Chondrocyte (in vitro differentiated cells): ENCODE measurements at regions not wholly inside any gene's neighbourhood (a gene's known extent, or its start where the extent isn't known, plus 50 kb on each side); places are given as distances from the start of the nearest gene placed in this dataset.

Experiments used
- DNase-seq: peaks from one replicate; pipeline ENCODE4 v3.0.0; 2021; ENCODE audit warnings: mixed read lengths, low spot score
- H3K27ac Mint-ChIP-seq: one replicate; pipeline ENCODE4 v1.8.0; 2021; ENCODE audit warnings: mild to moderate bottlenecking, moderate library complexity, mixed read lengths; ENCODE audit not compliant: unreplicated experiment
- H3K27me3 Mint-ChIP-seq: 2 replicates; pipeline ENCODE4 v1.8.0; 2021; ENCODE audit warnings: low read depth, mixed read lengths
- H3K36me3 Mint-ChIP-seq: 2 replicates; pipeline ENCODE4 v1.8.0; 2021; ENCODE audit warnings: low read depth, mixed read lengths
- H3K4me1 Mint-ChIP-seq: 2 replicates; pipeline ENCODE4 v1.8.0; 2021; ENCODE audit warnings: low read depth, mild to moderate bottlenecking, mixed read lengths
- H3K4me3 Mint-ChIP-seq: one replicate; pipeline ENCODE4 v1.8.0; 2021; ENCODE audit warnings: mild to moderate bottlenecking, moderate library complexity, mixed read lengths; ENCODE audit not compliant: unreplicated experiment
- H3K9me3 Mint-ChIP-seq: 2 replicates; pipeline ENCODE4 v1.8.0; 2021; ENCODE audit warnings: low read depth, mixed read lengths
- CTCF ChIP-seq: fragments of 200-600 bp; sonication (generic); IDR thresholded peaks from 2 replicates; pipeline ENCODE4 v1.5.0; 2021; ENCODE audit warnings: antibody characterized with exemption, mild to moderate bottlenecking, moderate library complexity

- TF ChIP-seq CTCF, result peak; percentile 16
- no peak for DNase-seq
- Mint-ChIP-seq H3K36me3 (no peaks in the 10 kb centered on the region), H3K27ac (no peak overlapping the region), H3K4me1 (peaks cover 4% of the 10 kb centered on the region), H3K4me3 (no peak overlapping the region), H3K27me3 (no peaks in the 10 kb centered on the region), H3K9me3 (no peaks in the 10 kb centered on the region)
Observed at GRCh38 chr6:25028328-25028727, 92.6 kb upstream of the RIPOR2 start.

DNA sequence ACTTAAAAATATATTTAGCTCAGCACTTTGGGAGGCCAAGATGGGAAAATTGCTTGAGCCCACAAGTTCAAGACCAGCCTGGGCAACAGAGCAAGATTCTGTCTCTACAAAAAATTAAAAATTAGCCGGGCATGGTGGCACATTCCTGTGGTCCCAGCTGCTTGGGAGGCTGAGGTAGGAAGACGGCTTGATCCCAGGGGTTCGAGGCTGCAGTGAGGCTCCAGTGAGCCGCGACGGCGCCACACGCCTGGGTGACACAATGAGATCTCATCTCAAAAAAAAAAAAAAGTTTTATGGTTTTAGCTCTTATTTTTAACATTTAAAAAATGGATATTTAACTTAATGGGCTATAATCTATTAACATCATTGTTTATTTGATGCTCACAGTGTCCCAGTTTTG is 97.2 kb upstream of the RIPOR2 start:
- Mint-ChIP-seq H3K4me1 (peaks cover 7% of the 10 kb centered on the region), H3K27me3 (no peaks in the 10 kb centered on the region), H3K9me3 (no peaks in the 10 kb centered on the region), H3K27ac (no peak overlapping the region), H3K36me3 (no peaks in the 10 kb centered on the region), H3K4me3 (no peak overlapping the region)
- DNase-seq, result no peak
- TF ChIP-seq CTCF, result no peak

DNA sequence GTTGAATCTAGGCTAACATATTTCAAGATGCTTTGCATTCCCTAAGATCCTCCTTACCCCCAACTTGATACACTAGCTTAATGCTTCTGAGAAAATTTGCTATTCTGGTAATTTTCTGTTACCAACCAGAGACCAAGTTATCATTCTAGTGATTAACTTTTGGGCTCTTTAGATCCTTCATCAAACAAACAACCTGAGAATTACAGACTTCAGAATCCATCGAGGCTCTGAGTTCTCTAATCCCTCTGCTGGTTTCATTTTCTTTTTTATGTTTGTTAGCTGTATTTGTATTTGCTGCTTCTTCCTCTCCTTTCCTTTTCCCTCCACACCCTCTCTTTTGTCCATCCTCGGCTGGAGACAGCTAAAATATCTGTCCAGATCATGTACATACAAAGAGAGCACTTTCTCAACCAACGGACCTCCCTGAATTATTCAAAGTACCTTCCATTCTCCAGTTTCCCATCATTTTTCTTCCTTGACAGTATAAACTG is 98.7 kb upstream of the RIPOR2 start:
- Mint-ChIP-seq H3K27ac (no peak overlapping the region), H3K36me3 (no peaks in the 10 kb centered on the region), H3K9me3 (no peaks in the 10 kb centered on the region), H3K4me1 (peaks cover 7% of the 10 kb centered on the region), H3K4me3 (no peak overlapping the region), H3K27me3 (no peaks in the 10 kb centered on the region)
- TF ChIP-seq CTCF, result no peak
- DNase-seq, result no peak

DNA sequence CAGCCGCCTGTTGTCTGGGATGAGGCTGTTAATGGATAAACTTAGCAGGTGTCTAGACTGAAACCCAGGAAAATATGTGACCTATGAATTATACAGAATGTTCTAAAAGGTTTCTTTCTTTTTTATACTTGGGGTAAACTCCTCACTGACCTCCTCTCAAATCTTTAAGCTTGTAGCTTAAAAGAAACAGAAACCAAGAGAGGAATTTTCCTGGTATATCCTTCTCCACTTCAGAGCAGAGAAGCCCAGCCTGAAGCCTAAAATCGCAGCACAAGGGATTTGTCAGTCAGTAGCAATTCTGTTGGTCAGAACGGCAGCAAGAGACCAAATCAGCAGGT is 99.4 kb upstream of the RIPOR2 start:
- H3K27ac Mint-ChIP-seq, result no peak overlapping the region
- H3K27me3 Mint-ChIP-seq, result no peaks in the 10 kb centered on the region
- H3K9me3 Mint-ChIP-seq, result no peaks in the 10 kb centered on the region
- no peak overlapping the region for H3K4me3 Mint-ChIP-seq
- peaks cover 7% of the 10 kb centered on the region for H3K4me1 Mint-ChIP-seq
- no peak for DNase-seq
- no peaks in the 10 kb centered on the region for H3K36me3 Mint-ChIP-seq
- no peak for TF ChIP-seq CTCF

DNA sequence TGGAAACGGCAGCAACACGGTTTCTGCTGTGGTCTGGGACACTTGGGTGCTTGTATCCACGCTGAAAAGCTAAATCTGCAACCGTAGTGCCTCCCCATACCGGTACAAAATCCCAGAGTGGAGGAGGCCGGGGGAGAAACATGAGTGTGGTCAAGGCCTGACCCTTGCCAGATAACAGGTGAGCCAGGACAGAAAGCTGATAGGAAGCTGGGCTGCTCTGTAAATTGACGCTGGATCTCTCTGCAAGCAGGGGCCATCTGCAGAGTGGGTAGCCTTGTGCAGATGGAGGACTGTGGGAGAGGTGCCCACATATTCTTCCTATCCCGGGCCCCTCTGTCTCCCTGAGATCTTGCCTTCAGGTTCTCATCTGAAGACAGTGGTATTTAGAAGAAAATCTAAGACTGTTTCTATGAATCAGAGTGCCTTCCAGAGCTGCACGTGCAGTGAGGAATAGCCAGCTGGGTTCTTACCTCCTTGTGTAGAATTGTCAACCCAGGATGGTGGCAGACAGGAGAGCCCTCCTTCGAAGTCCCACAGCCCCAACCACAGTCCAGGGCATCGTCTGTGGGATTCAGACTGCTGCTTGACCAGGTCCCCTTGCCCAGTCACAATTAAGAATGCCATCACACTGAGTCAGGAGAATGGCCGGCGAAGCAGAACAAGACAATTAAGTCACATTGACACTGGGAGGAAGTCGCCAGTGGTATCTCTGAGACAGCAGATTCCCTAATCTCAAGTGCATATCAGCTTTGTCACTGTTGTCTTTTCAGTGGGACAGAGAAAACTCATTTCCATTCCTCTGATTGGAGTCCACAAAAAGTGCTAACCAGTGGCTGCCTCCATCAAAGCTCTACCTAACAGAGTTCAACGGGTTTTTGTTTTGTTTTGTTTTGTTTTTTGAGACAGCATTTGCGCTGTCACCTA is 100.0 kb upstream of the RIPOR2 start:
- no peak for TF ChIP-seq CTCF
- H3K36me3 Mint-ChIP-seq, result no peaks in the 10 kb centered on the region
- H3K4me3 Mint-ChIP-seq, result no peak overlapping the region
- DNase-seq, result no peak
- H3K27me3 Mint-ChIP-seq, result no peaks in the 10 kb centered on the region
- H3K4me1 Mint-ChIP-seq, result peaks cover 8% of the 10 kb centered on the region
- no peak overlapping the region for H3K27ac Mint-ChIP-seq
- H3K9me3 Mint-ChIP-seq, result no peaks in the 10 kb centered on the region
